HEK293 (cell line): ENCODE measurements at regions not wholly inside any gene's neighbourhood (a gene's known extent, or its start where the extent isn't known, plus 50 kb on each side); places are given as distances from the start of the nearest gene placed in this dataset.

Experiments used
- CTCF ChIA-PET: fragments of 350-600 bp; formaldehyde crosslinking; extraction: SDS; loops from one replicate; lab custom pipeline; 2021; ENCODE audit warnings: antibody characterized with exemption; lab: Yijun Ruan, JAX
- POLR2A ChIA-PET: fragments of 300-600 bp; formaldehyde crosslinking; extraction: SDS; loops from one replicate; lab custom pipeline; 2020; ENCODE audit warnings: antibody characterized with exemption, inconsistent platforms; lab: Yijun Ruan, JAX
- H3K27ac ChIP-seq: fragments of 200-500 bp; sonication (Bioruptor generic); 2 replicates; pipeline ENCODE4 v1.5.1; 2014; ENCODE audit warnings: low read depth, low read length, control low read depth, inconsistent platforms; ENCODE audit errors: extremely low read depth
- H3K36me3 ChIP-seq, 2 experiments: fragments of 200-500 bp in 1 of 2; sonication (Bioruptor generic) in 1 of 2; 1 replicate in 1 of 2; 2 replicates in 1 of 2; pipeline ENCODE4 v1.5.1; 2014 to 2017; ENCODE audit warnings: inconsistent platforms in 2 of 2, low read length in 2 of 2; ENCODE audit not compliant: control insufficient read depth in 2 of 2, insufficient read depth in 1 of 2
- H3K4me1 ChIP-seq: fragments of 200-500 bp; sonication (Bioruptor generic); 2 replicates; pipeline ENCODE4 v1.5.1; 2014; ENCODE audit warnings: mild to moderate bottlenecking, low read length, inconsistent platforms; ENCODE audit not compliant: control insufficient read depth, insufficient read depth
- H3K4me3 ChIP-seq: 2 replicates; pipeline ENCODE4 v1.5.1; 2011; ENCODE audit warnings: low read depth, mild to moderate bottlenecking, control low read depth, low read length, moderate library complexity
- H3K9me3 ChIP-seq: fragments of 200-500 bp; sonication (Bioruptor generic); 2 replicates; pipeline ENCODE4 v1.5.1; 2014; ENCODE audit warnings: low read depth, low read length, inconsistent platforms; ENCODE audit not compliant: control insufficient read depth, insufficient read depth
- IKZF3 ChIP-seq: fragments of 450-650 bp; IDR thresholded peaks from 2 replicates; pipeline ENCODE4 v1.5.0; 2018; ENCODE audit warnings: missing biosample characterization, mild to moderate bottlenecking, missing genetic modification characterization, moderate library complexity
- ZEB2 ChIP-seq: fragments of 450-650 bp; formaldehyde crosslinking; IDR thresholded peaks from 2 replicates; pipeline ENCODE4 v1.5.1; 2016; ENCODE audit warnings: missing biosample characterization, missing genetic modification characterization
- ZFP3 ChIP-seq: fragments of 450-650 bp; formaldehyde crosslinking; IDR thresholded peaks from 2 replicates; pipeline ENCODE4 v1.5.1; 2016; ENCODE audit warnings: low read depth, missing biosample characterization, missing genetic modification characterization
- ZFP41 ChIP-seq: fragments of 450-650 bp; formaldehyde crosslinking; IDR thresholded peaks from 2 replicates; pipeline ENCODE4 v1.5.1; 2016; ENCODE audit warnings: missing biosample characterization, missing genetic modification characterization, borderline replicate concordance
- ZNF155 ChIP-seq: fragments of 450-650 bp; formaldehyde crosslinking; IDR thresholded peaks from 2 replicates; pipeline ENCODE4 v1.5.1; 2016; ENCODE audit warnings: missing biosample characterization, missing genetic modification characterization
- ZNF2 ChIP-seq: fragments of 450-650 bp; formaldehyde crosslinking; IDR thresholded peaks from 2 replicates; pipeline ENCODE4 v1.5.1; 2016; ENCODE audit warnings: missing biosample characterization, missing genetic modification characterization
- ZNF239 ChIP-seq: fragments of 450-650 bp; formaldehyde crosslinking; IDR thresholded peaks from 2 replicates; pipeline ENCODE4 v1.5.1; 2016; ENCODE audit warnings: missing biosample characterization, missing genetic modification characterization
- ZNF292 ChIP-seq: fragments of 450-650 bp; formaldehyde crosslinking; IDR thresholded peaks from 2 replicates; pipeline ENCODE4 v1.5.1; 2016; ENCODE audit warnings: low read depth, missing biosample characterization, missing genetic modification characterization, borderline replicate concordance
- ZNF302 ChIP-seq: fragments of 450-650 bp; formaldehyde crosslinking; IDR thresholded peaks from 2 replicates; pipeline ENCODE4 v1.5.1; 2016; ENCODE audit warnings: missing biosample characterization, missing genetic modification characterization, low read depth
- ZNF341 ChIP-seq: fragments of 450-650 bp; formaldehyde crosslinking; IDR thresholded peaks from 2 replicates; pipeline ENCODE4; 2016; ENCODE audit warnings: low read depth, missing biosample characterization, missing genetic modification characterization
- ZNF354C ChIP-seq: fragments of 450-650 bp; formaldehyde crosslinking; IDR thresholded peaks from 2 replicates; pipeline ENCODE4 v1.5.1; 2016; ENCODE audit warnings: missing biosample characterization, missing genetic modification characterization, low read depth, borderline replicate concordance
- ZNF394 ChIP-seq: fragments of 450-650 bp; formaldehyde crosslinking; IDR thresholded peaks from 2 replicates; pipeline ENCODE4 v1.5.1; 2016; ENCODE audit warnings: missing biosample characterization, missing genetic modification characterization, mild to moderate bottlenecking, moderate library complexity, borderline replicate concordance
- ZNF501 ChIP-seq: fragments of 450-650 bp; formaldehyde crosslinking; IDR thresholded peaks from 2 replicates; pipeline ENCODE4 v1.5.1; 2016; ENCODE audit warnings: missing biosample characterization, missing genetic modification characterization
- ZNF544 ChIP-seq: fragments of 450-650 bp; formaldehyde crosslinking; IDR thresholded peaks from 2 replicates; pipeline ENCODE4 v1.5.0; 2017; ENCODE audit warnings: missing biosample characterization, missing genetic modification characterization
- ZNF558 ChIP-seq: fragments of 450-650 bp; formaldehyde crosslinking; IDR thresholded peaks from 2 replicates; pipeline ENCODE4 v1.5.1; 2016; ENCODE audit warnings: missing biosample characterization, missing genetic modification characterization
- ZNF639 ChIP-seq: fragments of 450-650 bp; formaldehyde crosslinking; IDR thresholded peaks from 2 replicates; pipeline ENCODE4 v1.5.1; 2016; ENCODE audit warnings: missing biosample characterization, missing genetic modification characterization
- ZSCAN4 ChIP-seq: fragments of 450-650 bp; formaldehyde crosslinking; IDR thresholded peaks from 2 replicates; pipeline ENCODE4 v1.5.1; 2017; ENCODE audit warnings: missing biosample characterization, missing genetic modification characterization
- TF ChIP-seq, protein P1 (sequence below): fragments of 450-650 bp; formaldehyde crosslinking; IDR thresholded peaks from 2 replicates; pipeline ENCODE4 v1.5.1; 2017; ENCODE audit warnings: missing biosample characterization, missing genetic modification characterization
- TF ChIP-seq, protein P2 (sequence below): fragments of 450-650 bp; formaldehyde crosslinking; IDR thresholded peaks from 2 replicates; pipeline ENCODE4 v1.5.1; 2016; ENCODE audit warnings: missing biosample characterization, missing genetic modification characterization

DNA sequence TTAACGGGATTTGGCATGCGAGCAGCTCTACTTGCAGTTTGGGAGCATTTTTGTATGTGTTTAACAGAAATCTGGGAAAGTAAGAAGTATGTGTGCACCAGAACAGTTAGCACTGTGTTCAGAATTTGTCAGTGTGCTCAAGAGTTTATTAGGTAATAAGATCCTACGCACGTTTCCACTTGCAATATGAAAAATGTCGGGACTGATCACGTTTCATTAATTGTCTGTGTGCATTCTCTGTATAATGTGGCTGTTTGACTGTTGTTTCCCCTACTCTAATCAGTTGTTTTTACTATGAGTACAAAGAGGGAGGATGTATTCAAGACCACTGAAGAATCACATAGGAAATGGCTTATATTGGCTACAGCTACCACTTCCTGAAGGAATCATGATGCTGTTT, 349.7 kb upstream of the POU3F2 start:
- TF ChIP-seq ZNF558 (tag by site-specific recombination) (no peak), ZNF501 (no peak), ZNF394 (tag by site-specific recombination) (no peak), ZSCAN4 (tag by site-specific recombination) (no peak)
- no peak overlapping the region for H3K4me3 ChIP-seq
- H3K9me3 ChIP-seq = no peaks in the 10 kb centered on the region
- ChIA-PET POLR2A (no interaction called here), CTCF (no interaction called here)
- no peak overlapping the region for H3K27ac ChIP-seq
- H3K4me1 ChIP-seq = no peaks in the 10 kb centered on the region
- H3K36me3 ChIP-seq = no peaks in the 10 kb centered on the region

DNA sequence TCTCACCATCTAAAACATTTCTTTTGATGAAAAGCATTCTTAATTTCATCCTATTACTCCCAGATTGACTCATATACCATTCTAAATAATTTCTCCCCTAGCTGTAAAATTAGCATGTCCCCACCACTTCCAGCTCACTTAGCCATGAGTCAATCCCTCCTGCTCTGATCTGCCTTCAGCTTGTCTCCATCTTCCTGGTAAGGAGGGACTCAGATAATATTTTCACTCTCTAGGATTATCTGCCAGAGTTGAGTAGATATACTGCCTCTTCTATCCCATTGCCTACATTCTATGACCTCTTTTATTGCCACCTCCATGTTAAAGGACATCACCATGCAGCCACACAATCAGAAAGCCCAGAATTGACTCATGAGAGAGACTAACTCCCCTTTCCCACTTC, 348.8 kb upstream of the POU3F2 start:
- H3K9me3 ChIP-seq = no peaks in the 10 kb centered on the region
- no peak overlapping the region for H3K27ac ChIP-seq
- H3K36me3 ChIP-seq = no peaks in the 10 kb centered on the region
- no peak overlapping the region for H3K4me3 ChIP-seq
- ChIA-PET CTCF (interaction anchor here (0.6 kb wide), 1 partner anchor 8 kb away, joined by 3 read pairs; no protein-coding TSS in a partner anchor), POLR2A (no interaction called here)
- no peak for TF ChIP-seq ZFP3 (tag by site-specific recombination)
- no peaks in the 10 kb centered on the region for H3K4me1 ChIP-seq

- ChIA-PET CTCF (interaction anchor here (0.6 kb wide), 1 partner anchor 9 kb away, joined by 3 read pairs; no protein-coding TSS in a partner anchor), POLR2A (no interaction called here)
- TF ChIP-seq ZNF292 (tag by site-specific recombination) (no peak), ZNF2 (tag by site-specific recombination) (no peak), ZNF155 (tag by site-specific recombination) (no peak), ZFP41 (tag by site-specific recombination) (no peak), ZNF302 (no peak), ZNF354C (tag by site-specific recombination) (no peak), ZNF341 (tag by site-specific recombination) (no peak)
- TF ChIP-seq, protein P1, sequence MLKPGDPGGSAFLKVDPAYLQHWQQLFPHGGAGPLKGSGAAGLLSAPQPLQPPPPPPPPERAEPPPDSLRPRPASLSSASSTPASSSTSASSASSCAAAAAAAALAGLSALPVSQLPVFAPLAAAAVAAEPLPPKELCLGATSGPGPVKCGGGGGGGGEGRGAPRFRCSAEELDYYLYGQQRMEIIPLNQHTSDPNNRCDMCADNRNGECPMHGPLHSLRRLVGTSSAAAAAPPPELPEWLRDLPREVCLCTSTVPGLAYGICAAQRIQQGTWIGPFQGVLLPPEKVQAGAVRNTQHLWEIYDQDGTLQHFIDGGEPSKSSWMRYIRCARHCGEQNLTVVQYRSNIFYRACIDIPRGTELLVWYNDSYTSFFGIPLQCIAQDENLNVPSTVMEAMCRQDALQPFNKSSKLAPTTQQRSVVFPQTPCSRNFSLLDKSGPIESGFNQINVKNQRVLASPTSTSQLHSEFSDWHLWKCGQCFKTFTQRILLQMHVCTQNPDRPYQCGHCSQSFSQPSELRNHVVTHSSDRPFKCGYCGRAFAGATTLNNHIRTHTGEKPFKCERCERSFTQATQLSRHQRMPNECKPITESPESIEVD = no peak
- no peaks in the 10 kb centered on the region for H3K36me3 ChIP-seq
- H3K4me3 ChIP-seq = no peak overlapping the region
- H3K9me3 ChIP-seq = no peaks in the 10 kb centered on the region
- no peaks in the 10 kb centered on the region for H3K4me1 ChIP-seq
- H3K27ac ChIP-seq = no peak overlapping the region
Measured at GRCh38 chr6:98486057-98486456, 348.3 kb upstream of the POU3F2 start.

DNA sequence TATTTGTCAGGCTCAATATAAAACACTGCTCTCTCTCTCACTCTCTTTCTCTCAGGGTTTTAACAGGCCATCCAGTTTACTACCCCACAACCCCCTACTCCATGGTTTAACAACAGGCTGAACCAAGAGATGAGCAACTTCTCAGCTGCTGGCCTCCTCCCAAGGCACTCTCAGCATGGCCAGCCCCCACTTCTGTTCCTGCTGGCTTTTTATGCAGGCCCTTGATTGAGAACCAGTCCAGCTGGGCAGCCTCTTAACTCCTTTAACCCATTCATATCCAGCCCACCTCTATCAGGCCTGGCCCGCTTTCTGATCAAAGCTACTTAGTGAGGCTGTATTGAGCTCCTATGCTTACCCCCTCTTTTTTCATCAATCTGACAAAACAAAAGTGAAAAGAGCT, 346.8 kb upstream of the POU3F2 start:
- no peak overlapping the region for H3K4me3 ChIP-seq
- no peak for TF ChIP-seq ZNF639
- no peak for TF ChIP-seq IKZF3 (tag by site-specific recombination)
- TF ChIP-seq ZNF239 (tag by site-specific recombination) = no peak
- TF ChIP-seq, protein P2, sequence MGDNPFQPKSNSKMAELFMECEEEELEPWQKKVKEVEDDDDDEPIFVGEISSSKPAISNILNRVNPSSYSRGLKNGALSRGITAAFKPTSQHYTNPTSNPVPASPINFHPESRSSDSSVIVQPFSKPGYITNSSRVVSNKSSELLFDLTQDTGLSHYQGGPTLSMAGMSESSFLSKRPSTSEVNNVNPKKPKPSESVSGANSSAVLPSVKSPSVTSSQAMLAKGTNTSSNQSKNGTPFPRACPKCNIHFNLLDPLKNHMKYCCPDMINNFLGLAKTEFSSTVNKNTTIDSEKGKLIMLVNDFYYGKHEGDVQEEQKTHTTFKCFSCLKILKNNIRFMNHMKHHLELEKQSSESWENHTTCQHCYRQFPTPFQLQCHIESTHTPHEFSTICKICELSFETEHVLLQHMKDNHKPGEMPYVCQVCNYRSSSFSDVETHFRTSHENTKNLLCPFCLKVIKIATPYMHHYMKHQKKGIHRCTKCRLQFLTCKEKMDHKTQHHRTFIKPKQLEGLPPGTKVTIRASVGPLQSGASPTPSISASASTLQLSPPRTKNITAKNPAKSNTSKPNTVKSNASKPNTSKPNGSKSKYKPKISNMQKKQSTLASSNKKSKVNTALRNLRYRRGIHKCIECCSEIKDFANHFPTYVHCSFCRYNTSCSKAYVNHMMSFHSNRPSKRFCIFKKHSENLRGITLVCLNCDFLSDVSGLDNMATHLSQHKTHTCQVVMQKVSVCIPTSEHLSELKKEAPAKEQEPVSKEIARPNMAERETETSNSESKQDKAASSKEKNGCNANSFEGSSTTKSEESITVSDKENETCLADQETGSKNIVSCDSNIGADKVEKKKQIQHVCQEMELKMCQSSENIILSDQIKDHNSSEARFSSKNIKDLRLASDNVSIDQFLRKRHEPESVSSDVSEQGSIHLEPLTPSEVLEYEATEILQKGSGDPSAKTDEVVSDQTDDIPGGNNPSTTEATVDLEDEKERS (tag by site-specific recombination) = no peak
- no peak for TF ChIP-seq ZNF544 (tag by site-specific recombination)
- no peak for TF ChIP-seq ZEB2 (tag by site-specific recombination)
- no peaks in the 10 kb centered on the region for H3K36me3 ChIP-seq
- POLR2A ChIA-PET = no interaction called here
- H3K9me3 ChIP-seq = no peaks in the 10 kb centered on the region
- H3K27ac ChIP-seq = no peak overlapping the region
- no peaks in the 10 kb centered on the region for H3K4me1 ChIP-seq
- CTCF ChIA-PET = no interaction called here
